ENCODE measurements at regions not wholly inside any gene's neighbourhood (a gene's known extent, or its start where the extent isn't known, plus 50 kb on each side); places are given as distances from the start of the nearest gene placed in this dataset.

DNA sequence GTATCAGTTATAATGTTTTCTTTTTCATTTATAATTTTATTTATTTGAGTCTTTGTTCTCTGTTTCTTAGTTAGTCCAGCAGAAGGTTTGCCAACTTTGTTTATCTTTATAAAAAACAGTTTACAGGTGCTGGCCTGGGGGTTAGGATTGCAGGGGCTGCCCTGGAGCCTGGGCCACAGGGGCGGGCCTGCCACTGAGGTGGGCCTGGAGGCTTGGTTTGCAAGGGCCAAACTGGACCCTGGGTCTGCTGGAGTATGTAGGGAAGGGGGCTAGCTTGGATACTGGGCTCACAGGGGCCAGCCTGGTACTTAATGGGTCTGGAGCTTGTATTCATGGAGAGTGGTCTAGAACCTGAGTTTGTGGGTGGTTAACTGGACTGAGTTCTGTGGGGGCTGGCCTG lies 789.9 kb upstream of the ADGRL4 start:
- Mint-ChIP-seq H3K27ac (no peak overlapping the region), H3K9me3 (peaks cover 7 to 8% of the 10 kb centered on the region in 2 donors), H3K4me1 (ENCODE audit: low read depth) (no peaks in the 10 kb centered on the region), H3K4me3 (no peak overlapping the region), H3K27me3 (ENCODE audit: low read depth) (no peaks in the 10 kb centered on the region), H3K36me3 (ENCODE audit: insufficient read depth in 2 of 2) (no peaks in the 10 kb centered on the region)
- DNase-seq (no peak), ATAC-seq (replicated peaks in 1 of 2) (no peak)

- DNase-seq (no peak), ATAC-seq (replicated peaks in 1 of 2) (no peak)
- Mint-ChIP-seq H3K4me3 (no peak overlapping the region), H3K36me3 (ENCODE audit: insufficient read depth in 2 of 2) (no peaks in the 10 kb centered on the region), H3K27me3 (ENCODE audit: low read depth) (no peaks in the 10 kb centered on the region), H3K9me3 (peaks cover 8 to 10% of the 10 kb centered on the region in 2 donors), H3K4me1 (ENCODE audit: low read depth) (no peaks in the 10 kb centered on the region), H3K27ac (no peak overlapping the region)
Measured at GRCh38 chr1:79792219-79792930, 785.8 kb upstream of the ADGRL4 start.

DNA sequence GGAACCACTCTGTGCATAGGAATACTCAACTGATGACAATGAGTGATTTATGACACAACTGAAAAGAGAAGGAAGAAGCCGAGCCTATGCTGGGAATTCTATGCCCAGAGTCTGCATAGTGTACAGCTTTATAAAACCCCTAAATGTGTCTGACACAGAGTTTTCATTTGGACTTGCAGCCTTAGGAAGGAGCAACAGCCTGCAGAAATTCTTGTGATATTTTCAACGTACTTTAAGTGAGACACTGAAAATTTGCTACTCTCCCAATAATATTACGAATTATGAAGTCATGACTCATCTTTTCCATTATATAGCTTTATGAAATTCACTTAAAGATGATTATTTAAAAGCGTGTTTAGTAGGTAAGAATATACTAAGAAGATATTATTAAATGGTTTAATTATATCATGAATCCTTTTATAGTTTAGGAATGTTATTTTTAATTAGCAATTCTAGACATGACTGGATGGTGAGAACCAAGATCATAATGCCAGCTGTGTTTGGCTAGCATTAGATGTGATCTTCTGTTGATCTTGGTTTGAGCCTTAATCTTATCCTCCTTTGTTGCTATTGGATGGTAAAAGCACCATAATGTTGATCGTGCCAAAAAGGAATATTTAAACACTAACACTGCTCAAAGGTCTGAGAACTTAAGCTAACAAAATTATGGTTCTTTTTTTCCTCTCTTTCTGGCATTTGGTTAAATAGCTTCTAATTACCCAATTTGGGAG lies 785.1 kb upstream of the ADGRL4 start:
- peaks cover 8% of the 10 kb centered on the region in 2 donors for H3K9me3 Mint-ChIP-seq
- H3K4me1 Mint-ChIP-seq (ENCODE audit: low read depth), result no peaks in the 10 kb centered on the region
- H3K27me3 Mint-ChIP-seq (ENCODE audit: low read depth), result no peaks in the 10 kb centered on the region
- no peak overlapping the region for H3K4me3 Mint-ChIP-seq
- no peak overlapping the region for H3K27ac Mint-ChIP-seq
- DNase-seq, result no peak
- H3K36me3 Mint-ChIP-seq (ENCODE audit: insufficient read depth in 2 of 2), result no peaks in the 10 kb centered on the region
- no peak for ATAC-seq (replicated peaks in 1 of 2)

DNA sequence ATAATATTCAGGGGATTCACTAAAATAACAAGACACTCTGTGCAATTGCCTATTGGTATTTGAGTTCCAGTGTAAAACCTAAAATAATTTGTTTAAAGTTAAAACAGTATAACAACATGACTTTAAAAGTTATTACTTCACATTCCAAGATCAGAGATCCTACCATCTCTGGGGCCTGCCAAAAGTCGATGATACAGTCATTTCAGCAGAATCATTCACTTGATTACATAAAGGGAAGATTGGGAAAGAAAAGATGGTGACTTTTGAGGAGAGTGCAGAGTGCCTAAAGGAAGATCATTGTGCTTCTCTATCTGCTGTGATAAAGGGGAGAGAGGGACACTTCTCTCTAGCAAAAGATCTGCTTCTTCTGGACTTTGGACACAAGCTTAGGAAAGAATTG lies 784.4 kb upstream of the ADGRL4 start:
- Mint-ChIP-seq H3K9me3 (peaks cover 6 to 8% of the 10 kb centered on the region in 2 donors), H3K4me1 (ENCODE audit: low read depth) (no peaks in the 10 kb centered on the region), H3K27me3 (ENCODE audit: low read depth) (no peaks in the 10 kb centered on the region), H3K27ac (no peak overlapping the region), H3K36me3 (ENCODE audit: insufficient read depth in 2 of 2) (no peaks in the 10 kb centered on the region), H3K4me3 (no peak overlapping the region)
- no peak for ATAC-seq (replicated peaks in 1 of 2)
- DNase-seq, result no peak

DNA sequence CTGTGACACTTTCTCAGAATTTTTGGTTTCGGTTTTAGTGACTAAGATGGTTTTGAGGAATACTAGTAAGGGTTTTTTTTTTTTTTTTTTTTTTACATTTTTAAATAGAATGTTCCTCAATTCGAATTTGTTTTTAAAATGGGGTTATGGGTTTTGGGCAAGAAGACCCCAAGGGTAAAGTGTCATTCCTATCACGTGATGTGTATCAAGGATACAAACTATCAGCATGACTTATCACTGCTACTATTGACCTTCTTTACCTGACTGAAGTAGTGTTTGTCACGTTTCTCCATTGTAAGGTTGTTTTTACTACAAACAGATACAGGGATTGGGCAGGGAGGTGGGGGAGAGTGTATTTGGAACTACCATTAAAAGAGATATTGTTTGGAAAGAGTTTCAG lies 781.1 kb upstream of the ADGRL4 start:
- ATAC-seq (replicated peaks in 1 of 2) (no peak), DNase-seq (no peak)
- H3K4me3 Mint-ChIP-seq, result no peak overlapping the region
- peaks cover 2 to 4% of the 10 kb centered on the region in 2 donors for H3K9me3 Mint-ChIP-seq
- H3K27me3 Mint-ChIP-seq (ENCODE audit: low read depth), result no peaks in the 10 kb centered on the region
- H3K27ac Mint-ChIP-seq, result no peak overlapping the region
- H3K36me3 Mint-ChIP-seq (ENCODE audit: insufficient read depth in 2 of 2), result no peaks in the 10 kb centered on the region
- H3K4me1 Mint-ChIP-seq (ENCODE audit: low read depth), result no peaks in the 10 kb centered on the region

DNA sequence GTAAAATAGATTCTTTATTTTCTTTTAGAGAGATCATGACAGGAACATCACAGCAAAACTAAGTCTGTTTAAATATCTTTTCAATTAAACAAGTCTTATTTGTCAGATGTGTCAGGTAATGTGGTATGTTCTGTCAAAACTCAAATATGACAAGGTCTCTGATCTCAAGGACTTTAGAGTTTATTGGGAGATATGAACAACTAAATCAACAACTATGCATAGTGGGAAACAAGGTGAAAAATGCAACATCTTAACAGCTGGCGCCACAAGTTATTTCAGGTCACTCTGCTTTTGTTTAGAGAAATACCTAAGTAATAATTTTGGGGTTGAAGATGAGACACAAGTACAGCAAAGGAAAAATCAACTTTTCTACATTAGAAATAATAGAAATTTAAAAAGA lies 779.4 kb upstream of the ADGRL4 start:
- no peak for ATAC-seq (replicated peaks in 1 of 2)
- H3K27me3 Mint-ChIP-seq (ENCODE audit: low read depth), result no peaks in the 10 kb centered on the region
- no peak overlapping the region for H3K27ac Mint-ChIP-seq
- no peaks in the 10 kb centered on the region for H3K36me3 Mint-ChIP-seq (ENCODE audit: insufficient read depth in 2 of 2)
- H3K4me1 Mint-ChIP-seq (ENCODE audit: low read depth), result no peaks in the 10 kb centered on the region
- no peak overlapping the region for H3K4me3 Mint-ChIP-seq
- DNase-seq, result no peak
- H3K9me3 Mint-ChIP-seq, result peaks cover 2 to 4% of the 10 kb centered on the region in 2 donors

- H3K9me3 Mint-ChIP-seq, result peaks cover 2 to 4% of the 10 kb centered on the region in 2 donors
- ATAC-seq (replicated peaks in 1 of 2), result no peak
- DNase-seq, result no peak
- H3K4me1 Mint-ChIP-seq (ENCODE audit: low read depth), result no peaks in the 10 kb centered on the region
- no peaks in the 10 kb centered on the region for H3K36me3 Mint-ChIP-seq (ENCODE audit: insufficient read depth in 2 of 2)
- no peaks in the 10 kb centered on the region for H3K27me3 Mint-ChIP-seq (ENCODE audit: low read depth)
- H3K27ac Mint-ChIP-seq, result no peak overlapping the region
- no peak overlapping the region for H3K4me3 Mint-ChIP-seq
Measured at GRCh38 chr1:79785561-79785960, 779.0 kb upstream of the ADGRL4 start.

DNA sequence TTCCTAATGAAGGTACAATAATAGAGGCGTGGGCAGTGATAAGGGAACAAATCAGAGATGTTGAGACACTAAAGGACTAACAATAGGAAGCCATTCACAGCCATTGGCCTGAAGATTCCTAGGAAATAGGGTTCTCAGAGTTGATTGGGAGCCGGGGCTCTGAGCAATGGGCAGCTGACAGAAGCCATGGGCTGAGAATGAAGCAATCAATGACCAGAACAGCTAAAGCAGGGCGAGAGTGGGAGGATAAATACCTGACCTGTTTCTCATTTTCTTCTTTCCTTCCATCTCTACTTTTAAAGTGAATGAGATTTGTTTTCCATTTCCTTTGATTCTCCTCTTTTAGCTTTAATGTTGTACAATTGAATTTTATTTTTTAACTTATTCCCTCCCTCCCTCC lies 774.7 kb upstream of the ADGRL4 start:
- Mint-ChIP-seq H3K27me3 (ENCODE audit: low read depth) (no peaks in the 10 kb centered on the region), H3K36me3 (ENCODE audit: insufficient read depth in 2 of 2) (no peaks in the 10 kb centered on the region), H3K9me3 (peaks cover 3 to 6% of the 10 kb centered on the region in 2 donors), H3K27ac (no peak overlapping the region), H3K4me1 (ENCODE audit: low read depth) (no peaks in the 10 kb centered on the region), H3K4me3 (no peak overlapping the region)
- ATAC-seq (replicated peaks in 1 of 2) (no peak), DNase-seq (no peak)

- no peak overlapping the region for H3K4me3 Mint-ChIP-seq
- H3K9me3 Mint-ChIP-seq, result peaks cover 5 to 6% of the 10 kb centered on the region in 2 donors
- no peaks in the 10 kb centered on the region for H3K36me3 Mint-ChIP-seq (ENCODE audit: insufficient read depth in 2 of 2)
- H3K4me1 Mint-ChIP-seq (ENCODE audit: low read depth), result no peaks in the 10 kb centered on the region
- no peak overlapping the region for H3K27ac Mint-ChIP-seq
- no peaks in the 10 kb centered on the region for H3K27me3 Mint-ChIP-seq (ENCODE audit: low read depth)
- DNase-seq, result no peak
- no peak for ATAC-seq (replicated peaks in 1 of 2)
Measured at GRCh38 chr1:79777481-79778219, 771.1 kb upstream of the ADGRL4 start.

DNA sequence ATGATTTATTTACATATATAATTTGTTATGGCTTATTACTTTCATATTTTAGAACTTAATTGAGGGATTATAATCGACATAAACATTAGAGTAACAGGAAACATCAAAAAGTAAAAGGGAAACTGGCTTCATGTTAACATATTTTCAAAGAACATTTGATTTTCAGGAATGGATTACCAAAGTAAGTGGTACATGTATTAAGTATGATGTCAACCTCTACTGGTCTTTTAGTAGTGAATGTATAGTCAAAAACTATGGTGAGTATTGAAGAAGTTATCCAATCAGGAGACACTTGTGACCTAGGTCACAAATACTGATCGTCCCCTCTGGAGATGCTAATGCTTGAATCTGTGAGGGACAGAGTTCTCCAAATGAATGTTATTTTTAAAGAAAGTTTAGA lies 768.9 kb upstream of the ADGRL4 start:
- Mint-ChIP-seq H3K9me3 (peaks cover 4 to 7% of the 10 kb centered on the region in 2 donors), H3K27me3 (ENCODE audit: low read depth) (no peaks in the 10 kb centered on the region), H3K4me3 (no peak overlapping the region), H3K27ac (no peak overlapping the region), H3K4me1 (ENCODE audit: low read depth) (no peaks in the 10 kb centered on the region), H3K36me3 (ENCODE audit: insufficient read depth in 2 of 2) (no peaks in the 10 kb centered on the region)
- DNase-seq (no peak), ATAC-seq (replicated peaks in 1 of 2) (no peak)

GRCh38 chr1:79773385-79773784 lies 766.9 kb upstream of the ADGRL4 start:
- peaks cover 8 to 11% of the 10 kb centered on the region in 2 donors for H3K9me3 Mint-ChIP-seq
- no peaks in the 10 kb centered on the region for H3K4me1 Mint-ChIP-seq (ENCODE audit: low read depth)
- ATAC-seq (replicated peaks in 1 of 2) (no peak), DNase-seq (no peak)
- no peaks in the 10 kb centered on the region for H3K36me3 Mint-ChIP-seq (ENCODE audit: insufficient read depth in 2 of 2)
- no peak overlapping the region for H3K27ac Mint-ChIP-seq
- H3K4me3 Mint-ChIP-seq, result no peak overlapping the region
- H3K27me3 Mint-ChIP-seq (ENCODE audit: low read depth), result no peaks in the 10 kb centered on the region

DNA sequence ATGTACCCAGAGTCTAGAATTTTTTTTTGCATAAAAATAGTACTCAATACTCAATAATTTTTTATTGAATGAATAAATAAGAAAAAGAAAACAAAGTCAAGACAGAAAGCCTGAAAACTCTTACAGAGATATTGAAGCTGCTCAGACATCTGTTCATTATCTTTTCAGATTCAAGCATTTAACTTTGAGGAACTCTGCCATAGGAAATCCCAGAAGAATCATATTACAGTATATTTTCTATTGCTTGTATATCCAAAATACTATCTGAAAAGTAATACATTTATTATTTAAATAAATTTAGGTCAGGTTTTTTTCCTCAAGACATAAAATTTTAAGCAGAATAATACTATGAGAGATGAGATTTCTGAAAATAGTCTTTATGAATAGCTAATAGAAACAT lies 755.9 kb upstream of the ADGRL4 start:
- DNase-seq (no peak), ATAC-seq (replicated peaks in 1 of 2) (no peak)
- Mint-ChIP-seq H3K27ac (no peak overlapping the region), H3K4me3 (no peak overlapping the region), H3K4me1 (ENCODE audit: low read depth) (no peaks in the 10 kb centered on the region), H3K9me3 (peaks cover 3 to 10% of the 10 kb centered on the region in 2 donors), H3K36me3 (ENCODE audit: insufficient read depth in 2 of 2) (peaks cover 0 to 1% of the 10 kb centered on the region in 2 donors), H3K27me3 (ENCODE audit: low read depth) (no peaks in the 10 kb centered on the region)

GRCh38 chr1:79760531-79760930 lies 754.0 kb upstream of the ADGRL4 start:
- ATAC-seq (replicated peaks in 1 of 2) (no peak), DNase-seq (no peak)
- no peak overlapping the region for H3K27ac Mint-ChIP-seq
- H3K4me1 Mint-ChIP-seq (ENCODE audit: low read depth), result no peaks in the 10 kb centered on the region
- peaks cover 4 to 10% of the 10 kb centered on the region in 2 donors for H3K9me3 Mint-ChIP-seq
- peaks cover 0 to 3% of the 10 kb centered on the region in 2 donors for H3K36me3 Mint-ChIP-seq (ENCODE audit: insufficient read depth in 2 of 2)
- no peak overlapping the region for H3K4me3 Mint-ChIP-seq
- H3K27me3 Mint-ChIP-seq (ENCODE audit: low read depth), result no peaks in the 10 kb centered on the region

All from activated T-cell treated with anti-CD3 and anti-CD28 coated beads, Interleukin-2, amount 50 U/mL, for 72 hours (primary cell).